Fibroblast of villous mesenchyme (primary cell): ENCODE measurements at regions not wholly inside any gene's neighbourhood (a gene's known extent, or its start where the extent isn't known, plus 50 kb on each side); places are given as distances from the start of the nearest gene placed in this dataset.

Experiments
- DNase-seq: peaks from one replicate; pipeline ENCODE4 v3.0.0-alpha.2; 2010; ENCODE audit warnings: low read depth
- H3K4me3 ChIP-seq: 2 replicates; pipeline ENCODE4 v1.5.1; 2011; ENCODE audit warnings: low read depth, mild to moderate bottlenecking, low read length
- TF ChIP-seq, protein P1 (sequence below): IDR thresholded peaks from 2 replicates; pipeline ENCODE4 v1.5.1; 2012; ENCODE audit warnings: low read depth, mild to moderate bottlenecking, low read length; ENCODE audit not compliant: insufficient read depth

DNA sequence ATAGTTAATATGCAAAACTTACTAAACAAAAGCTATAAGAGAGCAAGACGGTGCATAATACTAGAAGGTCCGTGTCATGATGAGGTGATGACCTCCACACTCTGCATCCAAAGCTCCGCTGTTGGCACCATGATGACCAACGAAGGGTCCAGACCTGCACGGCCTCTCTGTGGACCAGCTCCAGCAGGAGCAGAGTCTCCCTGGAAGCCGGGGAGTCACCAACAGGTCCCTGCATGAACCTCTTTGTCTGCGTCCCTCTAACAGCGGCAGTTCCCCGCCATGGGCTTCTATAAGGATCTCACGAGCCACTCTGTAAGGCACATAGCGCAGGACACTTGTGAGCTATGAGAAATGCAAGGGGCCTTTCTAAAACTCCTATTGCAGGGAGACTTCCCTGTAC is 517.3 kb downstream of the BRD1 start:
- DNase-seq = no peak
- H3K4me3 ChIP-seq = no peak overlapping the region
- TF ChIP-seq, protein P1, sequence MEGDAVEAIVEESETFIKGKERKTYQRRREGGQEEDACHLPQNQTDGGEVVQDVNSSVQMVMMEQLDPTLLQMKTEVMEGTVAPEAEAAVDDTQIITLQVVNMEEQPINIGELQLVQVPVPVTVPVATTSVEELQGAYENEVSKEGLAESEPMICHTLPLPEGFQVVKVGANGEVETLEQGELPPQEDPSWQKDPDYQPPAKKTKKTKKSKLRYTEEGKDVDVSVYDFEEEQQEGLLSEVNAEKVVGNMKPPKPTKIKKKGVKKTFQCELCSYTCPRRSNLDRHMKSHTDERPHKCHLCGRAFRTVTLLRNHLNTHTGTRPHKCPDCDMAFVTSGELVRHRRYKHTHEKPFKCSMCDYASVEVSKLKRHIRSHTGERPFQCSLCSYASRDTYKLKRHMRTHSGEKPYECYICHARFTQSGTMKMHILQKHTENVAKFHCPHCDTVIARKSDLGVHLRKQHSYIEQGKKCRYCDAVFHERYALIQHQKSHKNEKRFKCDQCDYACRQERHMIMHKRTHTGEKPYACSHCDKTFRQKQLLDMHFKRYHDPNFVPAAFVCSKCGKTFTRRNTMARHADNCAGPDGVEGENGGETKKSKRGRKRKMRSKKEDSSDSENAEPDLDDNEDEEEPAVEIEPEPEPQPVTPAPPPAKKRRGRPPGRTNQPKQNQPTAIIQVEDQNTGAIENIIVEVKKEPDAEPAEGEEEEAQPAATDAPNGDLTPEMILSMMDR = no peak

DNA sequence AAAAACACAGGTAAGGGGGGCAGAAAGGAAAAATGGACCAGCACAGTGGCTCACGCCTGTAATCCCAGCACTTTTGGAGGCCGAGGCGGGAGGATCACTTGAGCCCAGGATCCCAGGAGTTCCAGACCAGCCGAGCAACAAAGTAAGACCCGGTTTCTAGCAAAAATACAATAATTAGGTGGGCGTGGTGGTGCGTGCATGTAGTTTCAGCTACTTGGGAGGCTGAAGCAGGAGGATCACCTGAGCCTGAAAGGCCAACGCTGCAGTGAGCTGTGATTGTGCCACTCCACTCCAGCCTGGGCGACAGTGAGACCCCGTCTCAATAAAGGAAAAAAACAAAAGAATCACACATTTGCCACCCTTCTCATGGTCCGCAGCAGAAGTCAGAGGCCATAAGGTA is 519.4 kb downstream of the BRD1 start:
- TF ChIP-seq, protein P1 = no peak
- no peak for DNase-seq
- H3K4me3 ChIP-seq = no peak overlapping the region

DNA sequence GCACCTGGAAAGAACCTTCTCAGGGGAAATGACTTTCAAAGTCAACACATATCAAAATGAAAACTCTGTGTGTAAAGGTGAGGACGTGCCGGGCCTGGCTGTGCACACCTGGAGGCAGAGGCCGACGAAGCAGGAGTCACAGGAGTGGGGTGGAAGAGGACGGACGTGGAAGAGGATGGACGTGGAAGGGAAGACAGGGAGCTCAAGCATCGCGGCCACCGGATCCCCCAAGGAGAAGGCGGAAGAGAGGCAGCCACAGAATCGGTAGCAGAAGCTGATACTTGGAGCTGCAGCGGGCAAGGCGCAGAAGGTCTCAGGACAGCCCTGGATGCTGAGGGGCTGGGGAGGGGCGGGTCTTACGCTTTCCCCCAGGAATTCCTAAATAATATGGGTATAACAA is 519.8 kb downstream of the BRD1 start:
- DNase-seq = no peak
- TF ChIP-seq, protein P1 = no peak
- H3K4me3 ChIP-seq = no peak overlapping the region

DNA sequence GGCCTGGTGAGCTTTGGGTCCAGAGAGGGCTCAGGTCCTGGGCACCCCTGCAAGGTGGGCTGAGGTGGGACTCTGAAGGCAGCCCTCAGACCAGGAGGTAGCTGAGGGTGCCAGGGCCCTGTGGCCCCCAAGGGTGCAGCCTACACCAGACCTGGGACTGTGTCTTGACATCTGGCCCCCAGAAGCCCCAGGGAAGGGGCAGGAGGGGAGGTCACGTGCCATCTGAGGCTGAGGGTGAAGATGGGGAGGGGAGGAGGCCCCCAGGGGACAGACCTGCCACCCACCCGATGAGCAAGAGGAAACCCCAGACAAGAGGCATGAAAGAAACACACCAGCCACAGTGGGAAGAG is 520.2 kb downstream of the BRD1 start:
- DNase-seq = no peak
- TF ChIP-seq, protein P1 = no peak
- H3K4me3 ChIP-seq = no peak overlapping the region

GRCh38 chr22:49306632-49307480 is 520.8 kb downstream of the BRD1 start:
- no peak for DNase-seq
- TF ChIP-seq, protein P1 = no peak
- no peak overlapping the region for H3K4me3 ChIP-seq

DNA sequence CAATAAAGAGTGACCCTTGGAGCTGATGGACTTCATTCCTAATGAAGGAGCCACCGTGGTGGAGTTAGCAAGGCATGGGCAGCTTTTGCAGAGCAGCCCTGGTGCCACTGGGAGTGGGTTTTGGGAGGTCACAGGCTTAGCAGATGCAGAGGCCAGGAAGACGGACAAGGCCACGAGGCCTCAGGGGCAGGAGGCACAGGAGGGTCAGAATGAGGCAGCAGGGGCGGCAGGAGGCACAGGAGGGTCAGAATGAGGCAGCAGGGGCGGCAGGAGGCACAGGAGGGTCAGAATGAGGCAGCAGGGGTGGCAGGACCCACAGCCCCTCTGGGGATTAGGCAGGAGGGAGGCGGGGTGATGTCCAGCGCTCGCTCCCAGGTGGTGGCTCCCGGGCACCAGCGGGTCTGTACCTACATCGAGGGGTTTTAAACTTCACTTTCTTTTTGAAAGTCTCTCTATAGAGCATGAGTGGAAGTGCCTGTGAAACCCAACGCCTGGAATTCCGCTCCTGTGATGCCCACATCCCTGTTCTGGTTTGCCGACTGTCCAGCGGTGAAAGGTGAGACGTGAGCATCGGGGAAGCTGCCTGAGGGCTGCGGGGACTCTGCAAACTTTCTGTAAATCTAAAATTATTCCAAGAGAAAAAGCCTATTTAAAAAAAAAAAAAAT is 521.6 kb downstream of the BRD1 start:
- no peak for DNase-seq
- TF ChIP-seq, protein P1 = no peak

More for the DNA sequence above, 521.6 kb downstream of the BRD1 start:
- H3K4me3 ChIP-seq = no peak overlapping the region
